ENCODE measurements at regions not wholly inside any gene's neighbourhood (a gene's known extent, or its start where the extent isn't known, plus 50 kb on each side); places are given as distances from the start of the nearest gene placed in this dataset.

GRCh38 chr5:118557251-118557661 lies 431.1 kb downstream of the DTWD2 start:
- H3K36me3 ChIP-seq (ENCODE audit: control insufficient read depth, insufficient read depth, low read length) = no peaks in the 10 kb centered on the region
- no peak for DNase-seq (ENCODE audit: low read depth)
- H3K4me3 ChIP-seq (ENCODE audit: low read depth, low read length) = no peak overlapping the region
- TF ChIP-seq, protein P1, sequence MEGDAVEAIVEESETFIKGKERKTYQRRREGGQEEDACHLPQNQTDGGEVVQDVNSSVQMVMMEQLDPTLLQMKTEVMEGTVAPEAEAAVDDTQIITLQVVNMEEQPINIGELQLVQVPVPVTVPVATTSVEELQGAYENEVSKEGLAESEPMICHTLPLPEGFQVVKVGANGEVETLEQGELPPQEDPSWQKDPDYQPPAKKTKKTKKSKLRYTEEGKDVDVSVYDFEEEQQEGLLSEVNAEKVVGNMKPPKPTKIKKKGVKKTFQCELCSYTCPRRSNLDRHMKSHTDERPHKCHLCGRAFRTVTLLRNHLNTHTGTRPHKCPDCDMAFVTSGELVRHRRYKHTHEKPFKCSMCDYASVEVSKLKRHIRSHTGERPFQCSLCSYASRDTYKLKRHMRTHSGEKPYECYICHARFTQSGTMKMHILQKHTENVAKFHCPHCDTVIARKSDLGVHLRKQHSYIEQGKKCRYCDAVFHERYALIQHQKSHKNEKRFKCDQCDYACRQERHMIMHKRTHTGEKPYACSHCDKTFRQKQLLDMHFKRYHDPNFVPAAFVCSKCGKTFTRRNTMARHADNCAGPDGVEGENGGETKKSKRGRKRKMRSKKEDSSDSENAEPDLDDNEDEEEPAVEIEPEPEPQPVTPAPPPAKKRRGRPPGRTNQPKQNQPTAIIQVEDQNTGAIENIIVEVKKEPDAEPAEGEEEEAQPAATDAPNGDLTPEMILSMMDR (IDR thresholded peaks at IDR 0.05; ENCODE audit: insufficient read depth, low read length, severe bottlenecking) = no peak
- H3K27me3 ChIP-seq (ENCODE audit: control insufficient read depth, insufficient read depth, low read length) = no peaks in the 10 kb centered on the region
- no peak for FAIRE-seq

DNA sequence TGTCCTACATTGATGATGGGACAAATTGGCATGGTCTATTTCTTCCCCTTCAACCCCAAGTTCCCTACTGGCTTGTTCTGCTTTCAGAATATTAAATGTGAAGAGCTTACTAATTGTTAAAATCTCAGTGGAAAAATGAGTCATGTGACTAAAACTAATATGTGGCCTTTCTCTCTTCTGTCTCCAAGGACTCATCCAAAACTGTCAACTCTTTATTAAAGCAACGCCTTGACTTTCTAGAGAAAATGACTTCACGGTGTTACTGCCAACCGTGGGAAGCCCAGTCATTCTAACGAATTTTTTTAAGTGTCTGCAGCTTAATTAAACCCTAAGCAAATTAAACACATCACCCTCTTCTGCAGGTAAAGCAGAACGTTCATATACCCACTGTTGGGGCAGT lies 431.6 kb downstream of the DTWD2 start:
- H3K27me3 ChIP-seq (ENCODE audit: control insufficient read depth, insufficient read depth, low read length) = no peaks in the 10 kb centered on the region
- TF ChIP-seq, protein P1 (IDR thresholded peaks at IDR 0.05; ENCODE audit: insufficient read depth, low read length, severe bottlenecking) = no peak
- DNase-seq (ENCODE audit: low read depth) (no peak), FAIRE-seq (no peak)
- H3K4me3 ChIP-seq (ENCODE audit: low read depth, low read length) = no peak overlapping the region
- no peaks in the 10 kb centered on the region for H3K36me3 ChIP-seq (ENCODE audit: control insufficient read depth, insufficient read depth, low read length)

- FAIRE-seq = no peak
- Histone ChIP-seq H3K36me3 (ENCODE audit: control insufficient read depth, insufficient read depth, low read length) (no peaks in the 10 kb centered on the region), H3K4me3 (ENCODE audit: low read depth, low read length) (no peak overlapping the region), H3K27me3 (ENCODE audit: control insufficient read depth, insufficient read depth, low read length) (no peaks in the 10 kb centered on the region)
- DNase-seq (ENCODE audit: low read depth) = no peak
- TF ChIP-seq, protein P1 (IDR thresholded peaks at IDR 0.05; ENCODE audit: insufficient read depth, low read length, severe bottlenecking) = no peak
Observed at GRCh38 chr5:118555727-118556126, 432.6 kb downstream of the DTWD2 start.

GRCh38 chr5:118554981-118555380 lies 433.4 kb downstream of the DTWD2 start:
- FAIRE-seq (no peak), DNase-seq (ENCODE audit: low read depth) (peak; percentile 48)
- Histone ChIP-seq H3K27me3 (ENCODE audit: control insufficient read depth, insufficient read depth, low read length) (no peaks in the 10 kb centered on the region), H3K36me3 (ENCODE audit: control insufficient read depth, insufficient read depth, low read length) (no peaks in the 10 kb centered on the region), H3K4me3 (ENCODE audit: low read depth, low read length) (no peak overlapping the region)
- TF ChIP-seq, protein P1 (IDR thresholded peaks at IDR 0.05; ENCODE audit: insufficient read depth, low read length, severe bottlenecking) = no peak

DNA sequence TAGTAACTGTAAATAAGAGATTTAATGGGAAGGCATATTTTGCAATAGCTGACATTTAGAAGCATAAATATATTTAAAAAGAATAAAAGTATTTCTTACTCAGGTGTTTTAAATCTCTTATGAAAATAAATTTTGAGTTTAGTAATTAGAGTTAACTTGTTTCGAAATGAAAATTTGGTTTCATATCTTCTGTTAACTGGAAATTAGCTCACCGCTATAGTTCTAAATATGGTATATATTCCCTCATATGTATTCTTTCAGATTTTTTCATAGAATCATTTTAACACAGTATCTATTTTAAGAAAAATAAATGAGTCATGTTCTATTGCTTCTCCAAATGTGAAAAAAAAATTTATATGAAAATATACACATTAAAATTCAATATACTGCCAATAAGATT lies 434.1 kb downstream of the DTWD2 start:
- no peak for FAIRE-seq
- TF ChIP-seq, protein P1 (IDR thresholded peaks at IDR 0.05; ENCODE audit: insufficient read depth, low read length, severe bottlenecking) = no peak
- Histone ChIP-seq H3K27me3 (ENCODE audit: control insufficient read depth, insufficient read depth, low read length) (no peaks in the 10 kb centered on the region), H3K4me3 (ENCODE audit: low read depth, low read length) (no peak overlapping the region), H3K36me3 (ENCODE audit: control insufficient read depth, insufficient read depth, low read length) (no peaks in the 10 kb centered on the region)
- no peak for DNase-seq (ENCODE audit: low read depth)

GRCh38 chr5:118553662-118554061 lies 434.7 kb downstream of the DTWD2 start:
- TF ChIP-seq, protein P1 (IDR thresholded peaks at IDR 0.05; ENCODE audit: insufficient read depth, low read length, severe bottlenecking) = no peak
- FAIRE-seq = no peak
- no peaks in the 10 kb centered on the region for H3K36me3 ChIP-seq (ENCODE audit: control insufficient read depth, insufficient read depth, low read length)
- H3K4me3 ChIP-seq (ENCODE audit: low read depth, low read length) = no peak overlapping the region
- H3K27me3 ChIP-seq (ENCODE audit: control insufficient read depth, insufficient read depth, low read length) = no peaks in the 10 kb centered on the region
- DNase-seq (ENCODE audit: low read depth) = no peak

Data from bronchial epithelial cell (primary cell).